K562 (cell line): ENCODE measurements at regions not wholly inside any gene's neighbourhood (a gene's known extent, or its start where the extent isn't known, plus 50 kb on each side); places are given as distances from the start of the nearest gene placed in this dataset.

ENCODE experiments used
- ATAC-seq: fragments of 200-7000 bp; cut with Tn5 transposase; 3 replicates; pipeline ENCODE4 v1.9.1; 2020; ENCODE audit warnings: moderate library complexity
- BruUV-seq: library from RNA; stranded (reverse); fragments of 400-500 nt; replicated peaks from 2 replicates; lab custom pipeline; 2021; lab: Mats Ljungman, UMichigan
- CTCF ChIA-PET: fragments of 300-600 bp; formaldehyde crosslinking; extraction: SDS; loops from one replicate; lab custom pipeline; 2021; ENCODE audit warnings: low intra/inter-chr PET ratio; lab: Yijun Ruan, JAX
- POLR2A ChIA-PET: fragments of 300-600, 350-650 bp; sonication (Branson Sonifier 250); formaldehyde crosslinking; extraction: SDS; loops from one replicate; lab custom pipeline; 2021; ENCODE audit warnings: antibody characterized with exemption, inconsistent platforms; lab: Yijun Ruan, JAX
- DNase-seq, 4 experiments: peaks; one replicate each; pipeline versions ENCODE4 v3.0.0 to v3.0.0-alpha.2; 2011 to 2018; ENCODE audit warnings: low spot score in 3 of 4, mixed read lengths in 3 of 4; ENCODE audit errors: extremely low read depth in 1 of 4
- FAIRE-seq: peaks from 2 replicates; lab custom pipeline; 2011; peaks lifted over from hg19 to GRCh38; lab: Jason Lieb, UNC
- H2AFZ ChIP-seq: 2 replicates; pipeline ENCODE4 v1.6.0; 2011; ENCODE audit warnings: low read depth, low read length, control low read depth, inconsistent platforms
- H3K27ac ChIP-seq: fragments of 200-600 bp; 3 replicates; pipeline ENCODE4 v1.8.0; 2011; ENCODE audit warnings: low read depth, mild to moderate bottlenecking, control low read depth, inconsistent platforms, low read length, moderate library complexity, mixed read lengths; ENCODE audit errors: extremely low read depth
- H3K27me3 ChIP-seq, 2 experiments: fragments of 300-600 bp in 1 of 2; 2 replicates in 1 of 2; 3 replicates in 1 of 2; pipeline versions ENCODE4 v1.6.0 to v1.8.0; 2011; ENCODE audit warnings: inconsistent platforms in 2 of 2, low read length in 2 of 2, mild to moderate bottlenecking in 1 of 2, mixed read lengths in 1 of 2, moderate library complexity in 1 of 2; ENCODE audit not compliant: control insufficient read depth in 2 of 2, insufficient read depth in 2 of 2
- H3K36me3 ChIP-seq: fragments of 300-600 bp; 3 replicates; pipeline ENCODE4 v1.8.0; 2011; ENCODE audit warnings: mild to moderate bottlenecking, low read length, inconsistent platforms; ENCODE audit not compliant: control insufficient read depth, insufficient read depth
- H3K4me1 ChIP-seq, 2 experiments: fragments of 200-600 bp in 1 of 2; replicated peaks in 1 of 2; 2 replicates in 1 of 2; 3 replicates in 1 of 2; pipeline versions ENCODE4 v1.5.1 to v1.8.0; 2011; ENCODE audit warnings: inconsistent platforms in 2 of 2, low read length in 2 of 2, mild to moderate bottlenecking in 1 of 2, mixed read lengths in 1 of 2, moderate library complexity in 1 of 2; ENCODE audit not compliant: control insufficient read depth in 2 of 2, insufficient read depth in 2 of 2
- H3K4me2 ChIP-seq: 2 replicates; pipeline ENCODE4 v1.6.1; 2011; ENCODE audit warnings: low read length, control low read depth, inconsistent platforms, mixed read lengths; ENCODE audit not compliant: insufficient read depth
- H3K4me3 ChIP-seq: fragments of 200-600 bp; sonication (generic), shearing (Covaris generic); 2 replicates; pipeline ENCODE4 v1.5.1; 2016; ENCODE audit warnings: control low read depth, inconsistent platforms
- H3K79me2 ChIP-seq: fragments of 200-600 bp; 3 replicates; pipeline ENCODE4 v1.8.0; 2011; ENCODE audit warnings: low read length, inconsistent platforms; ENCODE audit not compliant: control insufficient read depth, insufficient read depth
- H3K9ac ChIP-seq, 2 experiments: 2 replicates each; pipeline versions ENCODE4 v1.6.0 to v1.6.1; 2011; ENCODE audit warnings: low read depth in 2 of 2, low read length in 2 of 2, control low read depth in 1 of 2, inconsistent platforms in 1 of 2, mild to moderate bottlenecking in 1 of 2, mixed read lengths in 1 of 2; ENCODE audit not compliant: insufficient read depth in 1 of 2
- H3K9me1 ChIP-seq: one replicate; pipeline ENCODE4 v1.6.0; 2011; ENCODE audit warnings: inconsistent platforms, mild to moderate bottlenecking, low read length, moderate library complexity; ENCODE audit not compliant: control insufficient read depth, insufficient read depth
- H3K9me3 ChIP-seq: replicated peaks from 2 replicates; pipeline ENCODE4 v1.5.1; 2011; ENCODE audit warnings: low read depth, low read length, inconsistent platforms; ENCODE audit not compliant: control insufficient read depth, insufficient read depth
- H4K20me1 ChIP-seq: replicated peaks from 2 replicates; pipeline ENCODE4 v1.6.1; 2011; ENCODE audit warnings: low read length, inconsistent platforms, mixed read lengths; ENCODE audit not compliant: control insufficient read depth, insufficient read depth
- CBX8 ChIP-seq: fragments of 200-600 bp; sonication (generic); IDR thresholded peaks from 2 replicates; pipeline ENCODE4 v1.6.1; 2012; ENCODE audit warnings: borderline replicate concordance, mixed run types, low read depth, mild to moderate bottlenecking, moderate library complexity, mixed read lengths, low read length, control low read depth, inconsistent platforms; ENCODE audit not compliant: poor library complexity, severe bottlenecking; ENCODE audit errors: extremely low read depth
- PML ChIP-seq: IDR thresholded peaks from 2 replicates; pipeline ENCODE4 v1.6.1; 2012; ENCODE audit warnings: low read length, inconsistent platforms
- RERE ChIP-seq: sonication (generic); formaldehyde crosslinking; IDR thresholded peaks from 2 replicates; pipeline ENCODE4 v1.8.0; 2023; ENCODE audit warnings: missing genetic modification reagents, mild to moderate bottlenecking, borderline replicate concordance
- RNF2 ChIP-seq: sonication (generic); IDR thresholded peaks from 2 replicates; pipeline ENCODE4 v1.6.1; 2016
- YY1 ChIP-seq, 3 experiments: IDR thresholded peaks; 2 replicates each; pipeline ENCODE4 v1.6.1; 2011; ENCODE audit warnings: low read length in 2 of 3, mild to moderate bottlenecking in 2 of 3, moderate library complexity in 2 of 3, borderline replicate concordance in 1 of 3, control low read depth in 1 of 3, low read depth in 1 of 3; ENCODE audit not compliant: insufficient read depth in 3 of 3, insufficient replicate concordance in 2 of 3, control insufficient read depth in 1 of 3, insufficient read length in 1 of 3; ENCODE audit errors: extremely low read depth in 1 of 3
- WGBS: fragments of 100-300 bp; shearing (Covaris generic); methylation state at CpG from one replicate; pipeline ENCODE4 v1.1.6; 2016; ENCODE audit warnings: low coverage, mixed read lengths; ENCODE audit not compliant: insufficient coverage; ENCODE audit errors: missing lambda C conversion rate; 5-methylcytosine and 5-hydroxymethylcytosine counted together
- in situ Hi-C: fragments of 300-500 bp; cut with MboI; formaldehyde crosslinking; loops from 4 replicates; pipeline ENCODE4 v1.15.0; 2018; ENCODE audit warnings: inconsistent platforms, mixed read lengths
- intact Hi-C: fragments of 100-400 bp; cut with micrococcal nuclease; formaldehyde crosslinking; loops from 2 replicates; pipeline ENCODE4 v1.14.2; 2022

- TF ChIP-seq RERE (CRISPR knock-in tag) (no peak), PML (no peak), CBX8 (no peak)
Observed at GRCh38 chr2:213231966-213232365, 52.3 kb upstream of the SPAG16 start (continued).

GRCh38 chr2:213232649-213233437, 51.4 kb upstream of the SPAG16 start:
- POLR2A ChIA-PET = no interaction called here
- DNase-seq = no peak
- Histone ChIP-seq H4K20me1 (no peaks in the 10 kb centered on the region), H3K79me2 (no peaks in the 10 kb centered on the region), H3K4me3 (no peak overlapping the region), H3K4me1 (no peaks in the 10 kb centered on the region), H3K36me3 (no peaks in the 10 kb centered on the region), H3K4me2 (no peak overlapping the region), H2AFZ (no peak overlapping the region), H3K9ac (no peak overlapping the region), H3K9me3 (no peaks in the 10 kb centered on the region; the same call in 1 of the 2 replicates), H3K27me3 (no peaks in the 10 kb centered on the region), H3K9me1 (no peaks in the 10 kb centered on the region), H3K27ac (no peak overlapping the region)
- peak in 1 of 3 experiments; percentile 13 for TF ChIP-seq YY1 (IDR thresholded peaks at IDR 0.05; ENCODE audit: borderline replicate concordance in 1 of 3, control insufficient read depth in 1 of 3, extremely low read depth in 1 of 3, insufficient read depth in 3 of 3, insufficient read length in 1 of 3, insufficient replicate concordance in 2 of 3, low read depth in 1 of 3, low read length in 2 of 3)
- TF ChIP-seq RNF2 = no peak
- FAIRE-seq = no peak
- no TSS peak for BruUV-seq
- CTCF ChIA-PET = no interaction called here
- no peak for ATAC-seq
- WGBS = 0% methylated on average over 6 of the region's 8 CpGs
- intact Hi-C loops = no loop called here
- in situ Hi-C loops = no loop called here
